ENCODE measurements at regions not wholly inside any gene's neighbourhood (a gene's known extent, or its start where the extent isn't known, plus 50 kb on each side); places are given as distances from the start of the nearest gene placed in this dataset.

GRCh38 chr22:49367041-49367697 is 460.5 kb downstream of the BRD1 start:
- no TSS peak for BruUV-seq (replicated peaks)
- Histone ChIP-seq H2BK20ac (ENCODE audit: low read depth, low read length) (no peak overlapping the region), H3K4ac (ENCODE audit: low read depth, low read length) (no peak overlapping the region), H3K27ac (ENCODE audit: insufficient read depth, low read length) (no peak overlapping the region), H3K56ac (ENCODE audit: extremely low read depth, insufficient read depth, low read length) (no peak overlapping the region), H3K23ac (ENCODE audit: low read depth, low read length) (no peak overlapping the region), H4K91ac (ENCODE audit: insufficient read depth, low read depth, low read length) (no peak overlapping the region), H4K5ac (ENCODE audit: low read depth, low read length) (no peak overlapping the region), H3K4me2 (ENCODE audit: low read depth, low read length) (no peak overlapping the region), H3K9me1 (ENCODE audit: insufficient read depth, low read length) (no peaks in the 10 kb centered on the region), H3K79me1 (ENCODE audit: low read depth in 1 of 2, low read length in 2 of 2) (no peaks in the 10 kb centered on the region), H2BK15ac (ENCODE audit: low read depth, low read length) (no peak overlapping the region), H2AK9ac (replicated peaks; ENCODE audit: low read depth, low read length, poor library complexity) (no peak overlapping the region), H3K36me3 (ENCODE audit: control insufficient read depth, insufficient read depth, low read length) (no peaks in the 10 kb centered on the region), H4K8ac (ENCODE audit: low read depth in 2 of 2, low read length in 2 of 2) (no peak overlapping the region), H3K14ac (replicated peaks; ENCODE audit: low read depth, low read length) (no peak overlapping the region), H2BK120ac (ENCODE audit: low read depth, low read length) (no peak overlapping the region), H3K9me3 (ENCODE audit: control insufficient read depth, insufficient read depth, low read length) (peaks cover 72% of the 10 kb centered on the region), H4K20me1 (ENCODE audit: insufficient read depth, low read length) (no peaks in the 10 kb centered on the region), H3K9ac (ENCODE audit: low read depth, low read length) (no peak overlapping the region), H2AFZ (replicated peaks; ENCODE audit: low read length, poor library complexity) (no peak overlapping the region), H3K4me1 (ENCODE audit: control insufficient read depth, insufficient read depth, low read length) (no peaks in the 10 kb centered on the region), H2BK5ac (ENCODE audit: low read depth, low read length, poor library complexity, severe bottlenecking) (no peak overlapping the region), H2AK5ac (ENCODE audit: low read depth, low read length) (no peak overlapping the region), H3K18ac (ENCODE audit: low read depth, low read length) (no peak overlapping the region), H3K27me3 (ENCODE audit: control insufficient read depth, insufficient read depth, low read length) (no peaks in the 10 kb centered on the region), H3K4me3 (ENCODE audit: insufficient read depth, low read depth, low read length) (no peak overlapping the region)
- POLR2A ChIA-PET (ENCODE audit: unreplicated experiment) = no interaction called here
- ATAC-seq (ENCODE audit: low read depth) (no peak), DNase-seq (no peak)
- in situ Hi-C loops (cut with MboI; ENCODE audit: low sequenced_read_pairs) = no loop called here
- TF ChIP-seq RFX5 (IDR thresholded peaks at IDR 0.05; ENCODE audit: low read depth, low read length) = no peak
- TF ChIP-seq, protein P1, sequence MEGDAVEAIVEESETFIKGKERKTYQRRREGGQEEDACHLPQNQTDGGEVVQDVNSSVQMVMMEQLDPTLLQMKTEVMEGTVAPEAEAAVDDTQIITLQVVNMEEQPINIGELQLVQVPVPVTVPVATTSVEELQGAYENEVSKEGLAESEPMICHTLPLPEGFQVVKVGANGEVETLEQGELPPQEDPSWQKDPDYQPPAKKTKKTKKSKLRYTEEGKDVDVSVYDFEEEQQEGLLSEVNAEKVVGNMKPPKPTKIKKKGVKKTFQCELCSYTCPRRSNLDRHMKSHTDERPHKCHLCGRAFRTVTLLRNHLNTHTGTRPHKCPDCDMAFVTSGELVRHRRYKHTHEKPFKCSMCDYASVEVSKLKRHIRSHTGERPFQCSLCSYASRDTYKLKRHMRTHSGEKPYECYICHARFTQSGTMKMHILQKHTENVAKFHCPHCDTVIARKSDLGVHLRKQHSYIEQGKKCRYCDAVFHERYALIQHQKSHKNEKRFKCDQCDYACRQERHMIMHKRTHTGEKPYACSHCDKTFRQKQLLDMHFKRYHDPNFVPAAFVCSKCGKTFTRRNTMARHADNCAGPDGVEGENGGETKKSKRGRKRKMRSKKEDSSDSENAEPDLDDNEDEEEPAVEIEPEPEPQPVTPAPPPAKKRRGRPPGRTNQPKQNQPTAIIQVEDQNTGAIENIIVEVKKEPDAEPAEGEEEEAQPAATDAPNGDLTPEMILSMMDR (conservative IDR thresholded peaks at IDR 0.05; ENCODE audit: low read depth, low read length) = no peak
- TF ChIP-seq POLR2A (IDR thresholded peaks at IDR 0.05; ENCODE audit: low read depth, low read length) = no peak
- no peak for TF ChIP-seq MXI1 (IDR thresholded peaks at IDR 0.05; ENCODE audit: borderline replicate concordance, low read depth, low read length)
- no peak for TF ChIP-seq RCOR1 (IDR thresholded peaks at IDR 0.05; ENCODE audit: insufficient replicate concordance, low read length)
- TF ChIP-seq CHD1 (IDR thresholded peaks at IDR 0.05; ENCODE audit: low read depth, low read length) = no peak
- TF ChIP-seq, protein P2, sequence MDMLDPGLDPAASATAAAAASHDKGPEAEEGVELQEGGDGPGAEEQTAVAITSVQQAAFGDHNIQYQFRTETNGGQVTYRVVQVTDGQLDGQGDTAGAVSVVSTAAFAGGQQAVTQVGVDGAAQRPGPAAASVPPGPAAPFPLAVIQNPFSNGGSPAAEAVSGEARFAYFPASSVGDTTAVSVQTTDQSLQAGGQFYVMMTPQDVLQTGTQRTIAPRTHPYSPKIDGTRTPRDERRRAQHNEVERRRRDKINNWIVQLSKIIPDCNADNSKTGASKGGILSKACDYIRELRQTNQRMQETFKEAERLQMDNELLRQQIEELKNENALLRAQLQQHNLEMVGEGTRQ (IDR thresholded peaks at IDR 0.05; ENCODE audit: low read depth, low read length) = no peak
- TF ChIP-seq CEBPB (IDR thresholded peaks at IDR 0.05; ENCODE audit: low read depth, low read length) = no peak
- TF ChIP-seq BHLHE40 (IDR thresholded peaks at IDR 0.05; ENCODE audit: low read depth, low read length) = no peak
- TF ChIP-seq MAZ (IDR thresholded peaks at IDR 0.05; ENCODE audit: borderline replicate concordance, low read depth, low read length) = no peak
- TF ChIP-seq MAFK (IDR thresholded peaks at IDR 0.05; ENCODE audit: low read depth, low read length) = no peak
- TF ChIP-seq, protein P3, sequence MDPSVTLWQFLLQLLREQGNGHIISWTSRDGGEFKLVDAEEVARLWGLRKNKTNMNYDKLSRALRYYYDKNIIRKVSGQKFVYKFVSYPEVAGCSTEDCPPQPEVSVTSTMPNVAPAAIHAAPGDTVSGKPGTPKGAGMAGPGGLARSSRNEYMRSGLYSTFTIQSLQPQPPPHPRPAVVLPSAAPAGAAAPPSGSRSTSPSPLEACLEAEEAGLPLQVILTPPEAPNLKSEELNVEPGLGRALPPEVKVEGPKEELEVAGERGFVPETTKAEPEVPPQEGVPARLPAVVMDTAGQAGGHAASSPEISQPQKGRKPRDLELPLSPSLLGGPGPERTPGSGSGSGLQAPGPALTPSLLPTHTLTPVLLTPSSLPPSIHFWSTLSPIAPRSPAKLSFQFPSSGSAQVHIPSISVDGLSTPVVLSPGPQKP (IDR thresholded peaks at IDR 0.05; ENCODE audit: borderline replicate concordance, low read depth, low read length) = no peak
- no peak for TF ChIP-seq FOS (IDR thresholded peaks at IDR 0.05; ENCODE audit: low read depth, low read length)
- no peak for TF ChIP-seq SMC3 (IDR thresholded peaks at IDR 0.05; ENCODE audit: low read depth, low read length)
- no peak for TF ChIP-seq NFE2L2 (IDR thresholded peaks at IDR 0.05; ENCODE audit: low read depth, low read length)
- no peak for TF ChIP-seq RAD21 (IDR thresholded peaks at IDR 0.05; ENCODE audit: low read length)
- dilution Hi-C loops (cut with HindIII; ENCODE audit: low sequenced_read_pairs, unreplicated experiment) = no loop called here
- intact Hi-C loops (cut with micrococcal nuclease) = no loop called here
- CTCF ChIA-PET = no interaction called here
- WGBS, 2 experiments (ENCODE audit: extremely low coverage in 2 of 2, insufficient read length in 1 of 2) = no CpG with 5 or more reads among the region's 10 CpGs

All from IMR-90 (cell line).